Thyroid gland (tissue), 4 donors: ENCODE measurements at regions not wholly inside any gene's neighbourhood (a gene's known extent, or its start where the extent isn't known, plus 50 kb on each side); places are given as distances from the start of the nearest gene placed in this dataset.

ENCODE experiments used
- POLR2A ChIP-seq, 2 donors: fragments of 450-650 bp; IDR thresholded peaks; one replicate each; pipeline ENCODE4 v1.6.1; 2017; ENCODE audit warnings: antibody characterized with exemption in 2 of 2, mild to moderate bottlenecking in 2 of 2, moderate library complexity in 1 of 2
- TF ChIP-seq, protein P1 (sequence below), 6 experiments: fragments of 200-600 bp in 3 of 6; fragments of 450-650 bp in 3 of 6; sonication (generic) in 3 of 6; IDR thresholded peaks; one replicate each; pipeline ENCODE4 v1.5.1; 2016 to 2019; ENCODE audit warnings: antibody characterized with exemption in 6 of 6, mild to moderate bottlenecking in 2 of 6, inconsistent platforms in 1 of 6, moderate library complexity in 1 of 6

DNA sequence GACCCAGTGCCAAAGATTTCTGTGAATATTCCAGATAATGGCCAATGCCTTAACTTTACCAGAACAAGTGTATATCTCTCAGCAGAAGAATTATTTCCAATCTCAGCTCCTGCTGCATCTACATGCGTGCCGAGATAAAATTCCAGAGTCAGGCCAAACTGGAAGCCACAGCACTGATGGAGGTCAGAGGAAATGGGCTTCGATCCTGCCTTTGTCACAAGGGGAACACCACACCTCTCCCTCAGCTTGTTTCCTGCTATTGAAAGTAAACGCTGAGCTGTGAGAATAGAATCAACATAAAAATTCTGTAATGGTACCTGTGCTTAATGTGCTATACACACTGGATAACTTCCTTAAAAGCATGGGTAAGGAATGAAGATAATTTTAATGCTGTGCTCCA, 255.5 kb downstream of the NEBL start:
- TF ChIP-seq, protein P1, sequence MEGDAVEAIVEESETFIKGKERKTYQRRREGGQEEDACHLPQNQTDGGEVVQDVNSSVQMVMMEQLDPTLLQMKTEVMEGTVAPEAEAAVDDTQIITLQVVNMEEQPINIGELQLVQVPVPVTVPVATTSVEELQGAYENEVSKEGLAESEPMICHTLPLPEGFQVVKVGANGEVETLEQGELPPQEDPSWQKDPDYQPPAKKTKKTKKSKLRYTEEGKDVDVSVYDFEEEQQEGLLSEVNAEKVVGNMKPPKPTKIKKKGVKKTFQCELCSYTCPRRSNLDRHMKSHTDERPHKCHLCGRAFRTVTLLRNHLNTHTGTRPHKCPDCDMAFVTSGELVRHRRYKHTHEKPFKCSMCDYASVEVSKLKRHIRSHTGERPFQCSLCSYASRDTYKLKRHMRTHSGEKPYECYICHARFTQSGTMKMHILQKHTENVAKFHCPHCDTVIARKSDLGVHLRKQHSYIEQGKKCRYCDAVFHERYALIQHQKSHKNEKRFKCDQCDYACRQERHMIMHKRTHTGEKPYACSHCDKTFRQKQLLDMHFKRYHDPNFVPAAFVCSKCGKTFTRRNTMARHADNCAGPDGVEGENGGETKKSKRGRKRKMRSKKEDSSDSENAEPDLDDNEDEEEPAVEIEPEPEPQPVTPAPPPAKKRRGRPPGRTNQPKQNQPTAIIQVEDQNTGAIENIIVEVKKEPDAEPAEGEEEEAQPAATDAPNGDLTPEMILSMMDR (IDR thresholded peaks at IDR 0.05), result no peak
- TF ChIP-seq POLR2A (IDR thresholded peaks at IDR 0.05), result no peak
